ENCODE measurements at regions not wholly inside any gene's neighbourhood (a gene's known extent, or its start where the extent isn't known, plus 50 kb on each side); places are given as distances from the start of the nearest gene placed in this dataset.

DNA sequence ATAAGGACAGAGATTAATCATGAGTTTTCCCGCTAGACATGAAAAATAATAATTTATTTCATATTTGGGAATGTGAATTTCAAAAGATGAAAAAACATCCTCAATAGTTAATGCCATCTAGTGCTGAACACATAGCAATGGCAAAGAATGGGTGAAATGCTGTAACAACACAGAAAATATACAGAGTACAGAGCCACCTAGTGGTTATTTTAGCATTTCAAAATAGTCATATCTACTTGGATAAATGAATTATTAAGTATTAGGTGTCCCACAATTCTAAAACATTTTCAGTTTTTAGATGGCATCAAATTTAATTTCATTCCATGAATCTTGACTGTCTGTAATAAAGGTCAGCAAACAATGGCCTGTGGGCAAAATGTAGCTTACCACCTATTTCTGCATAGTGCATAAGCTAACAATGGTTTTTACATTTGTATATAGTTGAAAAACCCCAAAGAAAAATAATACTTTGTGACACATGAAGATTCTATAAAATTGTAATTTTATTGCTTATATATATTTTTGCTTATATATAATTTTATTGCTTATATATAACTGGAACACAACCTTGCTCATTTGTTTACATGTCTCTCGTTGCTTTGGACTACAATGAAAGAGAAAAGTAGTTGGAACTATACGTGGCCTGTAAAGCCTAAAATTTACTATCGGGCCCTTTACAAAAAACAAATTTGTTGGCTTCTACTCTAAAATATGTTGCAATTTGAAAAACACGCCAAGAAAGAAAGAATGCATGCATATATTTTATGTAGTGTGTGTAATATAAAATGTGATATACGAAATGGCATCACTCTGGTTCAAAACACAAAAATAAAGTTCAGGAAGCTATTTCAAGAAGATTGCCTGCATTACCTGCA lies 99.1 kb upstream of the FAM47C start:
- H3K18ac ChIP-seq (ENCODE audit: insufficient read length, low read depth, low read length): no peak overlapping the region
- H2BK120ac ChIP-seq (ENCODE audit: low read depth, low read length, poor library complexity, severe bottlenecking): no peak overlapping the region
- H3K4me3 Mint-ChIP-seq: no peak overlapping the region
- TF ChIP-seq, protein P1, sequence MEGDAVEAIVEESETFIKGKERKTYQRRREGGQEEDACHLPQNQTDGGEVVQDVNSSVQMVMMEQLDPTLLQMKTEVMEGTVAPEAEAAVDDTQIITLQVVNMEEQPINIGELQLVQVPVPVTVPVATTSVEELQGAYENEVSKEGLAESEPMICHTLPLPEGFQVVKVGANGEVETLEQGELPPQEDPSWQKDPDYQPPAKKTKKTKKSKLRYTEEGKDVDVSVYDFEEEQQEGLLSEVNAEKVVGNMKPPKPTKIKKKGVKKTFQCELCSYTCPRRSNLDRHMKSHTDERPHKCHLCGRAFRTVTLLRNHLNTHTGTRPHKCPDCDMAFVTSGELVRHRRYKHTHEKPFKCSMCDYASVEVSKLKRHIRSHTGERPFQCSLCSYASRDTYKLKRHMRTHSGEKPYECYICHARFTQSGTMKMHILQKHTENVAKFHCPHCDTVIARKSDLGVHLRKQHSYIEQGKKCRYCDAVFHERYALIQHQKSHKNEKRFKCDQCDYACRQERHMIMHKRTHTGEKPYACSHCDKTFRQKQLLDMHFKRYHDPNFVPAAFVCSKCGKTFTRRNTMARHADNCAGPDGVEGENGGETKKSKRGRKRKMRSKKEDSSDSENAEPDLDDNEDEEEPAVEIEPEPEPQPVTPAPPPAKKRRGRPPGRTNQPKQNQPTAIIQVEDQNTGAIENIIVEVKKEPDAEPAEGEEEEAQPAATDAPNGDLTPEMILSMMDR (conservative IDR thresholded peaks at IDR 0.05): peak; percentile 71
- H3K36me3 Mint-ChIP-seq (ENCODE audit: insufficient read depth in 1 of 3, low read depth in 3 of 3): peaks cover 12 to 17% (median 15%) of the 10 kb centered on the region in 3 experiments
- H3K9me3 Mint-ChIP-seq: peaks cover 48 to 56% of the 10 kb centered on the region in 2 experiments
- no peak overlapping the region for H2BK12ac ChIP-seq (ENCODE audit: insufficient read length, low read depth, low read length)
- no peak overlapping the region for H3T11ph ChIP-seq (ENCODE audit: low read length)
- H4K20me1 ChIP-seq (ENCODE audit: control insufficient read depth, insufficient read depth, insufficient read length): no peaks in the 10 kb centered on the region
- H3K56ac ChIP-seq (ENCODE audit: insufficient read length, low read depth, low read length): no peak overlapping the region
- no CpG with 5 or more reads among the region's 6 CpGs for WGBS (ENCODE audit: extremely low coverage, insufficient read length, low lambda C conversion rate)
- H4K8ac ChIP-seq (replicated peaks; ENCODE audit: insufficient read length, low read depth, low read length): no peak overlapping the region
- DNase-seq: no peak
- peaks cover 2% of the 10 kb centered on the region; the same call in 1 of the 2 replicates for H3K27me3 Mint-ChIP-seq (ENCODE audit: low read depth)
- H3K79me2 ChIP-seq (ENCODE audit: insufficient read depth, low read length): no peaks in the 10 kb centered on the region
- no peaks in the 10 kb centered on the region for H3K9me3 ChIP-seq (ENCODE audit: control insufficient read depth, low read depth, low read length)
- no peak overlapping the region for H4K5ac ChIP-seq (ENCODE audit: insufficient read length, low read depth, low read length)
- no peak overlapping the region for H3K9ac ChIP-seq (ENCODE audit: extremely low read depth, insufficient read length, low read length)
- H3K14ac ChIP-seq (ENCODE audit: insufficient read depth, low read length): no peak overlapping the region
- H2AK5ac ChIP-seq (ENCODE audit: insufficient read length, low read length): no peak overlapping the region
- H2BK20ac ChIP-seq (ENCODE audit: low read depth, low read length, poor library complexity, severe bottlenecking): no peak overlapping the region
- 0 out of 4 replicates have a peak, but pooled peaks cover 0 to 2% of the 10 kb centered on the region in 2 experiments for H3K4me1 Mint-ChIP-seq
- no peak overlapping the region for H3K27ac Mint-ChIP-seq
- H3K79me1 ChIP-seq (ENCODE audit: insufficient read depth, low read depth, low read length, poor library complexity, severe bottlenecking): no peaks in the 10 kb centered on the region
- H2AFZ ChIP-seq (ENCODE audit: low read length): no peak overlapping the region
- H3K23ac ChIP-seq (ENCODE audit: insufficient read length, low read depth, low read length): no peak overlapping the region
- H3K23me2 ChIP-seq (ENCODE audit: insufficient read length, low read depth, low read length, poor library complexity, severe bottlenecking): no peaks in the 10 kb centered on the region
- no peak overlapping the region for H3K4me2 ChIP-seq (ENCODE audit: insufficient read depth, insufficient read length, low read length)
- H3K27ac ChIP-seq (ENCODE audit: insufficient read length, low read depth, low read length): no peak overlapping the region
- no peak overlapping the region for H4K91ac ChIP-seq (ENCODE audit: insufficient read length, low read depth, low read length)
- no peak overlapping the region for H3K4ac ChIP-seq (ENCODE audit: low read depth, low read length)
- H3K27me3 ChIP-seq (ENCODE audit: insufficient read depth, low read length): no peaks in the 10 kb centered on the region
- no peak overlapping the region for H2BK15ac ChIP-seq (ENCODE audit: low read depth, low read length)
- no peak overlapping the region for H2BK5ac ChIP-seq (ENCODE audit: insufficient read length, low read length)
- no peaks in the 10 kb centered on the region for H3K4me1 ChIP-seq (ENCODE audit: insufficient read depth, low read length)

Measured in H9 (cell line).